Skeletal muscle tissue (tissue), 3 donors: ENCODE measurements at regions not wholly inside any gene's neighbourhood (a gene's known extent, or its start where the extent isn't known, plus 50 kb on each side); places are given as distances from the start of the nearest gene placed in this dataset.
A peak's percentile ranks its signal among the peaks of the same experiment; 100 is the strongest.

ENCODE experiments used
- H3K27ac ChIP-seq: one replicate; pipeline ENCODE4 v1.7.0; 2013; ENCODE audit warnings: mild to moderate bottlenecking, low read depth, low read length, inconsistent platforms
- H3K27me3 ChIP-seq, 3 donors: one replicate each; pipeline ENCODE4 v1.7.0; 2013; ENCODE audit warnings: low read length in 3 of 3; ENCODE audit not compliant: control insufficient read depth in 3 of 3, insufficient read depth in 3 of 3
- H3K36me3 ChIP-seq, 3 donors: one replicate each; pipeline ENCODE4 v1.7.0; 2013; ENCODE audit warnings: low read length in 3 of 3; ENCODE audit not compliant: control insufficient read depth in 3 of 3, insufficient read depth in 3 of 3
- H3K4me1 ChIP-seq, 3 donors: one replicate each; pipeline ENCODE4 v1.7.0; 2013; ENCODE audit warnings: low read length in 3 of 3, mild to moderate bottlenecking in 3 of 3; ENCODE audit not compliant: control insufficient read depth in 3 of 3, insufficient read depth in 3 of 3
- H3K4me3 ChIP-seq, 3 donors: one replicate each; pipeline ENCODE4 v1.7.0; 2013; ENCODE audit warnings: low read length in 3 of 3
- H3K9ac ChIP-seq, 3 donors: one replicate each; pipeline ENCODE4 v1.7.0; 2013; ENCODE audit warnings: low read length in 3 of 3, mild to moderate bottlenecking in 3 of 3, moderate library complexity in 2 of 3, low read depth in 1 of 3
- H3K9me3 ChIP-seq, 3 donors: one replicate each; pipeline ENCODE4 v1.7.0; 2013; ENCODE audit warnings: low read length in 3 of 3; ENCODE audit not compliant: control insufficient read depth in 3 of 3
- donor health status: Osteomylitis.

- no peaks in the 10 kb centered on the region for H3K36me3 ChIP-seq
- H3K4me1 ChIP-seq, result peaks cover 0 to 7% (median 3%) of the 10 kb centered on the region in 3 donors
- H3K9me3 ChIP-seq, result no peaks in the 10 kb centered on the region
- H3K4me3 ChIP-seq, result no peak overlapping the region
- no peak overlapping the region for H3K27ac ChIP-seq
- no peaks in the 10 kb centered on the region for H3K27me3 ChIP-seq
- no peak overlapping the region for H3K9ac ChIP-seq
These were observed 75.8 kb downstream of the CCDC34 start for GRCh38 chr11:27287205-27287604.

GRCh38 chr11:27285761-27286160 lies 77.3 kb downstream of the CCDC34 start:
- H3K4me1 ChIP-seq, result peaks cover 5 to 13% (median 9%) of the 10 kb centered on the region in 3 donors
- no peak overlapping the region for H3K27ac ChIP-seq
- H3K4me3 ChIP-seq, result no peak overlapping the region
- no peaks in the 10 kb centered on the region for H3K9me3 ChIP-seq
- no peaks in the 10 kb centered on the region for H3K36me3 ChIP-seq
- H3K27me3 ChIP-seq, result no peaks in the 10 kb centered on the region
- H3K9ac ChIP-seq, result no peak overlapping the region

- Histone ChIP-seq H3K4me3 (no peak overlapping the region), H3K9me3 (no peaks in the 10 kb centered on the region), H3K4me1 (peaks cover 5 to 10% (median 9%) of the 10 kb centered on the region in 3 donors), H3K36me3 (no peaks in the 10 kb centered on the region), H3K27ac (no peak overlapping the region), H3K27me3 (no peaks in the 10 kb centered on the region), H3K9ac (no peak overlapping the region)
These were observed 80.2 kb downstream of the CCDC34 start for GRCh38 chr11:27282806-27283205.

- H3K27ac ChIP-seq, result peak overlapping the region; percentile 29
- H3K4me3 ChIP-seq, result no peak overlapping the region
- H3K36me3 ChIP-seq, result no peaks in the 10 kb centered on the region
- H3K4me1 ChIP-seq, result peaks cover 5 to 10% (median 9%) of the 10 kb centered on the region in 3 donors
- H3K27me3 ChIP-seq, result no peaks in the 10 kb centered on the region
- no peak overlapping the region for H3K9ac ChIP-seq
- H3K9me3 ChIP-seq, result no peaks in the 10 kb centered on the region
These were observed 81.0 kb downstream of the CCDC34 start for GRCh38 chr11:27281740-27282590.

- Histone ChIP-seq H3K27ac (peak overlapping the region; percentile 29), H3K9me3 (no peaks in the 10 kb centered on the region), H3K4me3 (no peak overlapping the region), H3K9ac (no peak overlapping the region), H3K4me1 (peaks cover 5 to 10% (median 9%) of the 10 kb centered on the region in 3 donors), H3K27me3 (peaks cover 0 to under 1% (median 0%) of the 10 kb centered on the region in 3 donors), H3K36me3 (no peaks in the 10 kb centered on the region)
These were observed 81.7 kb downstream of the CCDC34 start for GRCh38 chr11:27281276-27281675.

GRCh38 chr11:27280140-27280539 lies 82.9 kb downstream of the CCDC34 start:
- Histone ChIP-seq H3K4me1 (peaks cover 5 to 10% (median 9%) of the 10 kb centered on the region in 3 donors), H3K4me3 (no peak overlapping the region), H3K9ac (no peak overlapping the region), H3K27me3 (peaks cover 0 to 3% (median 0%) of the 10 kb centered on the region in 3 donors), H3K9me3 (no peaks in the 10 kb centered on the region), H3K27ac (no peak overlapping the region), H3K36me3 (no peaks in the 10 kb centered on the region)

GRCh38 chr11:27279460-27279859 lies 83.6 kb downstream of the CCDC34 start:
- Histone ChIP-seq H3K27me3 (peaks cover 0 to 3% (median 0%) of the 10 kb centered on the region in 3 donors), H3K36me3 (no peaks in the 10 kb centered on the region), H3K27ac (no peak overlapping the region), H3K4me3 (no peak overlapping the region), H3K4me1 (peaks cover 5 to 10% (median 9%) of the 10 kb centered on the region in 3 donors), H3K9me3 (no peaks in the 10 kb centered on the region), H3K9ac (no peak overlapping the region)

GRCh38 chr11:27277843-27278242 lies 85.2 kb downstream of the CCDC34 start:
- Histone ChIP-seq H3K27ac (no peak overlapping the region), H3K4me3 (no peak overlapping the region), H3K9ac (no peak overlapping the region), H3K9me3 (no peaks in the 10 kb centered on the region), H3K4me1 (peaks cover 5 to 8% (median 8%) of the 10 kb centered on the region in 3 donors), H3K36me3 (no peaks in the 10 kb centered on the region), H3K27me3 (peaks cover 0 to 3% (median 0%) of the 10 kb centered on the region in 3 donors)

GRCh38 chr11:27276141-27276540 lies 86.9 kb downstream of the CCDC34 start:
- Histone ChIP-seq H3K4me3 (no peak overlapping the region), H3K9ac (no peak overlapping the region), H3K4me1 (no peaks in the 10 kb centered on the region), H3K36me3 (no peaks in the 10 kb centered on the region), H3K9me3 (no peaks in the 10 kb centered on the region), H3K27me3 (peaks cover 0 to 3% (median 0%) of the 10 kb centered on the region in 3 donors), H3K27ac (no peak overlapping the region)

- peaks cover 0 to 3% (median 0%) of the 10 kb centered on the region in 3 donors for H3K27me3 ChIP-seq
- H3K9ac ChIP-seq, result no peak overlapping the region
- no peak overlapping the region for H3K4me3 ChIP-seq
- no peak overlapping the region for H3K27ac ChIP-seq
- H3K4me1 ChIP-seq, result no peaks in the 10 kb centered on the region
- no peaks in the 10 kb centered on the region for H3K9me3 ChIP-seq
- no peaks in the 10 kb centered on the region for H3K36me3 ChIP-seq
These were observed 88.1 kb downstream of the CCDC34 start for GRCh38 chr11:27274854-27275395.
